ENCODE measurements at regions not wholly inside any gene's neighbourhood (a gene's known extent, or its start where the extent isn't known, plus 50 kb on each side); places are given as distances from the start of the nearest gene placed in this dataset.
"Not testable (repeated sequence)": the region's sequence is repeated elsewhere in the genome, so short reads cannot be mapped to it uniquely, and the experiment has no call there.

DNA sequence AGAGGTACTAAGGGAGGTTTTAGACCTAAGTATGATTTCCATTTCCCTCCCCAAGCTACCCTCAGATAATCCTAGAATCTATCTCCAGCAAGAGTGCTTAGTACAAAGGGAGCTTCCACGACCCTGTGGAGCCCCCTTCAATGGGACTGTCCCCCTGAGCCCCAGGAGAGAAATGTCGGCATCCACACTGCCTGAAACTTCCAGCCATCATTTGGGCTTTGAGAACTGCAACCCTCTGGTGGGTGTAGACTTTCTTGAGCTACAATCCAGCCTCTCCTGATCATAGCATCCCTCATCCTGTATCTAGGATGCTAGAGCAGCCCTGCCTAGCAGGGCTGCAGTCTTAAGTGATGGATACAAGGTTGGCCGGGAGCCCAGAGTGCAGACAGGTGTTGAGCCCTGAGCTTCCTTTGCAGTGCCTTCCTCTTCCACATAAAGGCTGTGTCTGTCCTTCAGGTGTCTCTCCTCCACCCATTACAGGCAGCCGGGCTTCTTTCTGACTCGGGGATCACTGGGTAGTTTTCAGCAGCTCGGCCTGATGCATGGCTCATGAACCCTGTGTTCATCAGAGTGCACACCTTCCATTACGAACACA is 424.5 kb downstream of the PREX1 start:
- H3K9me3 ChIP-seq, result no peaks in the 10 kb centered on the region
- H3K27me3 ChIP-seq, result no peaks in the 10 kb centered on the region
- no peaks in the 10 kb centered on the region for H3K4me1 ChIP-seq
- no peaks in the 10 kb centered on the region for H3K36me3 ChIP-seq
- H3K27ac ChIP-seq, result no peak overlapping the region
- no peak for DNase-seq (ENCODE audit: low spot score in 2 of 2)
- H3K4me3 ChIP-seq, result no peak overlapping the region
- TF ChIP-seq, protein P1, sequence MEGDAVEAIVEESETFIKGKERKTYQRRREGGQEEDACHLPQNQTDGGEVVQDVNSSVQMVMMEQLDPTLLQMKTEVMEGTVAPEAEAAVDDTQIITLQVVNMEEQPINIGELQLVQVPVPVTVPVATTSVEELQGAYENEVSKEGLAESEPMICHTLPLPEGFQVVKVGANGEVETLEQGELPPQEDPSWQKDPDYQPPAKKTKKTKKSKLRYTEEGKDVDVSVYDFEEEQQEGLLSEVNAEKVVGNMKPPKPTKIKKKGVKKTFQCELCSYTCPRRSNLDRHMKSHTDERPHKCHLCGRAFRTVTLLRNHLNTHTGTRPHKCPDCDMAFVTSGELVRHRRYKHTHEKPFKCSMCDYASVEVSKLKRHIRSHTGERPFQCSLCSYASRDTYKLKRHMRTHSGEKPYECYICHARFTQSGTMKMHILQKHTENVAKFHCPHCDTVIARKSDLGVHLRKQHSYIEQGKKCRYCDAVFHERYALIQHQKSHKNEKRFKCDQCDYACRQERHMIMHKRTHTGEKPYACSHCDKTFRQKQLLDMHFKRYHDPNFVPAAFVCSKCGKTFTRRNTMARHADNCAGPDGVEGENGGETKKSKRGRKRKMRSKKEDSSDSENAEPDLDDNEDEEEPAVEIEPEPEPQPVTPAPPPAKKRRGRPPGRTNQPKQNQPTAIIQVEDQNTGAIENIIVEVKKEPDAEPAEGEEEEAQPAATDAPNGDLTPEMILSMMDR (IDR thresholded peaks at IDR 0.05), result no peak
- intact Hi-C loops (cut with DNase I), result no loop called here

DNA sequence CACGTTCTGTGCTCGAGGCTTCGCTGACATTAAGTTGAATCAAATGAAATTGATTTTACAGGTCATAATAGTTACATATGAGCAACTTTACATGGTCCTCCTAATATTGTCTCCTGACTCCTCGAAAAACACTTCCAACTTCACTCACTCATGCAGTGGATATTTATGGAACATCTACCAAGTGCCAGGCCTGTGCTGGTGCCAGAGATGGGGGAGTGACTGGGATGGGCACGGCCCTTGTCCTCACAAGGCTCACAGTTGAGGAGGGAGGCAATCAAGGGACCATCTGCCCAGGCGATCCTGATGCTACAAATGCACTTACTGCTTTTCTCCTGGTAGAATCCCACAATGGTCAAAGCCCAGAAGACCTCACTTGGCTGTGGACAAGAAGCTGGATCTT is 426.4 kb downstream of the PREX1 start:
- TF ChIP-seq, protein P1 (IDR thresholded peaks at IDR 0.05), result no peak
- no peak for DNase-seq (ENCODE audit: low spot score in 2 of 2)
- Histone ChIP-seq H3K9me3 (no peaks in the 10 kb centered on the region), H3K4me1 (no peaks in the 10 kb centered on the region), H3K36me3 (no peaks in the 10 kb centered on the region), H3K4me3 (no peak overlapping the region), H3K27ac (no peak overlapping the region), H3K27me3 (no peaks in the 10 kb centered on the region)
- intact Hi-C loops (cut with DNase I), result no loop called here

DNA sequence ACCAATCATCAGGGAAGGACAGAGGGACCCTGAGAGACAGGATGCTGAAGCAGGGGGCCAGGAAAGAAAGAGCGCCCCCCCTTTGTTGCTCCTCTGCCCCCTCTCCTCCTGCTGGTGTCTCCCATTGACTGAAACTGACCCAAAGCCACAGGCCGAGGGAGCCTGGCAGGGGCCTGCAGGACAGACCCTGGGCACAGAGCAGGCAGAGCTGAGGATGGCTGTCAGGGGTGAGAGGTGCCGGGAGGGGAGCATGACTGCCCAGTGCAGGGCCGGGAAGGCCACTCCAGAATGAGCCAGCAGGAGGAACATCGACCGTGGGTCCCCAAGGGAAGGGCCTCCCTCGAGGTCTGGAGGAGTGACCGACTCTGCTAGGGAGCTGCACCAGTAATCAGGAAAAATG is 427.8 kb downstream of the PREX1 start:
- no peak for DNase-seq (ENCODE audit: low spot score in 2 of 2)

DNA sequence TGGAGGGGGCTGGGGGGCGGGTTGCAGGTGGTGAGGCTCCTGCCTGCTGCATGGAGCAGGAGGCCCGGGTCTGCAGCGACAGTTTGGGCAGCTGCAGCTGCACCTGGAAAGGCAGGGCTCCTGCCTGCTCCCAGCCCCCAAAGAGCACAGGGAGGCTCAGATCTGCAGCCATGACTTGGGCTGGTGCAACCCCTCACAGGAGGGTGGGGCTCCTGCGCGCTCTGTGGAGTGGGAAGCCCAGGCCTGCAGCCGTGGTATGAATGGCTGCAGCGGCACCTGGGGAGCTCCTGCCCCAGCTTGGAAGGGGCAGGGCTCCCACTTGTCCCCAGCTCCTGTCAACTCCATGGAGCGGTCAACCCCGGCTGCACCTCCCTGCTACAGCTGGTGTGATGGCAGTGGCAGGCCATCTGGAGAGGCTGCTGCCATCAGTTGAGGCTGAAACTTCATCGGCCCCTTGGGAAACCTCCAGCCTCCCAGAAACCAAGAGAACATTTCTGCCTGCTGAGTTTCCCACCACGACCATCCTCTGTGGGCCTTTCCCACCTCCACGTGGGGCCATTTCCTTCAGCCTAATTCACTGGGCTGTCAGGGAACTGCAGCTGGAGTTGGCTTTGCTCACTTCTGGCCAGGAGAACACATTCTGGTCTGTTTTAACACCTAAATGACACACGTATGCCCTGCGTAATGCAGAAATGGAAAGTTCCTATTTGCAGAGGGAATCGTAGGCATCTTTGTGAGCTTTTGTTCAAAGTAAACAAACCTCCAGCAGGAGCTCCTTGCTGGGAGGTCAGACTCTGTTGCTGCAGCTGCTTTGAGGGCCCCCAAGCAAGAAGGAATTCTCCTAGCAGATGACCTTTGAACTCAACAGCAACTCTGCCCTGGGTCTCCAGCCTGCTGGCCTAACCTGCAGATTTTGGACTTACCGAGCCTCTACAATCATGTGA is 429.0 kb downstream of the PREX1 start:
- intact Hi-C loops (cut with DNase I), result no loop called here
- DNase-seq (ENCODE audit: low spot score in 2 of 2), result no peak
- Histone ChIP-seq H3K36me3 (no peaks in the 10 kb centered on the region), H3K4me1 (no peaks in the 10 kb centered on the region), H3K4me3 (no peak overlapping the region), H3K27ac (no peak overlapping the region), H3K9me3 (no peaks in the 10 kb centered on the region), H3K27me3 (no peaks in the 10 kb centered on the region)
- TF ChIP-seq, protein P1 (IDR thresholded peaks at IDR 0.05), result no peak

More for the DNA sequence above, 427.8 kb downstream of the PREX1 start:
- Histone ChIP-seq H3K36me3 (no peaks in the 10 kb centered on the region), H3K27me3 (no peaks in the 10 kb centered on the region), H3K4me3 (no peak overlapping the region), H3K4me1 (no peaks in the 10 kb centered on the region), H3K9me3 (no peaks in the 10 kb centered on the region), H3K27ac (no peak overlapping the region)
- TF ChIP-seq, protein P1 (IDR thresholded peaks at IDR 0.05), result no peak
- intact Hi-C loops (cut with DNase I), result no loop called here

DNA sequence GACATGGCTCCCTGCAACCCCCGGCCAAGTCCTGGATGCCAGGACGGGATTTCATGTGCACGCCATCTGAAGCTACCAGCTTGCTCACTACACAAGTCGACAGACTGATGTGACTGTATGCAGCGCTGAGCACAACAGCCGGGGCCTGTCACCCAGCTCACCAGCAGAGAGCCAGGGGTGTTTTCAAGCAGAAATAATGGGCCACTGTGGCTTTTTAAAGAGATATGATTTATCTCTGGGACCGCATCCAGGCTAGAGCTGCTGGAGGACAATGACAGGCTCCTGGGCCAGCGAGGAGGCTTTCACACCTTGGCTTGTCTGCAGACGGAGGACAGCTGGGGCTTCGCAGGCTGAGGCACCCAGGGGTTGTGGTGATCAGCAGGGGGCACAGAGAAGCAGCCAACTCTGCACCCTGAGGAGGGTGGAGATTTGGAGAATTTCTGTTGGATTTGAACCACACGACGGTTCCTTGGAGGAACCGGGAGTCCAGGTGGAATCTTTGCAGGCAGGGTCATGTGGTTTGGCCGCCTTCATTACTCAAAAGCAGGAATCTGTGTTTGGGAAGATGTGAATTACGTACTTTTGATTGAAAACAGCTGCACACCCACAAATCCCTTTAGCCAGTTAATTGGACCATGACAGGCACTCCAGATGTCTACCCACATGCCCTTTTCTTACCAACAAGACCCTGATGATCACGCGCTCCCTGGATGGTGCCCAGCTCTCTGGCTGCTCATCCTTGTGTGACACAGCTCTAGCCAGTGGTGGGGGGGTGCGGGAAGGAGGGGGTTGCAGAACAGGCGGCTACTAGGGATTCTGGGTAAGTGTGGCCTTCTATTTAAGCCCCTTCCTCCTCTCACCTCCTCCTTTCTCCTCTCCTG is 430.6 kb downstream of the PREX1 start:
- H3K4me3 ChIP-seq; H3K27me3 ChIP-seq; H3K36me3 ChIP-seq; H3K4me1 ChIP-seq; H3K9me3 ChIP-seq; H3K27ac ChIP-seq; DNase-seq (ENCODE audit: low spot score in 2 of 2); intact Hi-C loops (cut with DNase I): not testable (repeated sequence)

All from ascending aorta (tissue), 2 donors.